GM12873 (cell line): ENCODE measurements at regions not wholly inside any gene's neighbourhood (a gene's known extent, or its start where the extent isn't known, plus 50 kb on each side); places are given as distances from the start of the nearest gene placed in this dataset.

Experiments
- TF ChIP-seq, protein P1 (sequence below): IDR thresholded peaks from 2 replicates; pipeline ENCODE4 v1.5.1; 2012; ENCODE audit warnings: low read depth, mild to moderate bottlenecking, moderate library complexity, low read length, control low read depth; ENCODE audit not compliant: insufficient read depth; ENCODE audit errors: missing control alignments

DNA sequence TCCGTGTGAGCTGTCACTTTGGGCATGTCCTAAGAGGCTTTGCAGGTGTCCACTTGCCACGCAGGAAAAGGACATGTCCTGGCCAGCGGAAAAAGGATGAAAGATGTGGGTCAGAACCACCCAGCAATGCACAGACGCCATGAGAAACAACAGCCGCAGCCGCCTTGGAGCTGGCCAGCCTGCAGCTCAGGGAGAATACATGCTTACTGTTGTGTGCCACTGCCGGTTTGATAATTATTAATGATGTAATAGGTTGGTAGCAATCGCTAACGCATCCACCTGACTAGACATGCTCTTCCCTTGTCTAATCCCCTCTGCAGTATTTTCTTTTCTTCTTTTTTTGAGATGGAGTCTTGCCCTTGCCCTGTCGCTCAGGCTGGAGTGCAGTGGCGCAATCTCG, 221.7 kb downstream of the HAUS1 start:
- TF ChIP-seq, protein P1, sequence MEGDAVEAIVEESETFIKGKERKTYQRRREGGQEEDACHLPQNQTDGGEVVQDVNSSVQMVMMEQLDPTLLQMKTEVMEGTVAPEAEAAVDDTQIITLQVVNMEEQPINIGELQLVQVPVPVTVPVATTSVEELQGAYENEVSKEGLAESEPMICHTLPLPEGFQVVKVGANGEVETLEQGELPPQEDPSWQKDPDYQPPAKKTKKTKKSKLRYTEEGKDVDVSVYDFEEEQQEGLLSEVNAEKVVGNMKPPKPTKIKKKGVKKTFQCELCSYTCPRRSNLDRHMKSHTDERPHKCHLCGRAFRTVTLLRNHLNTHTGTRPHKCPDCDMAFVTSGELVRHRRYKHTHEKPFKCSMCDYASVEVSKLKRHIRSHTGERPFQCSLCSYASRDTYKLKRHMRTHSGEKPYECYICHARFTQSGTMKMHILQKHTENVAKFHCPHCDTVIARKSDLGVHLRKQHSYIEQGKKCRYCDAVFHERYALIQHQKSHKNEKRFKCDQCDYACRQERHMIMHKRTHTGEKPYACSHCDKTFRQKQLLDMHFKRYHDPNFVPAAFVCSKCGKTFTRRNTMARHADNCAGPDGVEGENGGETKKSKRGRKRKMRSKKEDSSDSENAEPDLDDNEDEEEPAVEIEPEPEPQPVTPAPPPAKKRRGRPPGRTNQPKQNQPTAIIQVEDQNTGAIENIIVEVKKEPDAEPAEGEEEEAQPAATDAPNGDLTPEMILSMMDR, result no peak

DNA sequence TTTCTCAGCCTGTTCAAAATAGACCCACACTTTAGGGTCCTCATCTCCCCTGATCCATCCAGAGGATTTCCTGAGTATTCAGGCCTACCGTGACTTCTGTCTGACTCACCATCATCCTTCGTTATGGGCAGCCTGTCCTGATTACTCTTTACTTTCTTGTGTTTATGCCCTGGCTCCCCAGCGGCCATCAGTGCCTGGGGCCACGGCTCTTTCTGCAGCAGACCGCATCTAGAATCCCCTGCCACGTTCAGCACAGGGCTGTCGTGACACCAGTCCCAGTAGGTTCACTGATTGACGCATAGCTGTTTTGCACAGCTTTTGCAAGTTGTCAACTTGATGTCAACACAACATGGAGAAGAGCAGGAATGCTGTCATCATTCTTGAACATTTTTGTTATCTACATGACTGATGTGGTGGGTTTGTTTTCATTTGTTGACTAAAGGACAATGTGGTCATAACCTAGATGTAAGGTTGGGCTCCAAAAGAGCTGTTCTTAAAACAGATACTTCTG, 225.6 kb downstream of the HAUS1 start:
- TF ChIP-seq, protein P1, result no peak

DNA sequence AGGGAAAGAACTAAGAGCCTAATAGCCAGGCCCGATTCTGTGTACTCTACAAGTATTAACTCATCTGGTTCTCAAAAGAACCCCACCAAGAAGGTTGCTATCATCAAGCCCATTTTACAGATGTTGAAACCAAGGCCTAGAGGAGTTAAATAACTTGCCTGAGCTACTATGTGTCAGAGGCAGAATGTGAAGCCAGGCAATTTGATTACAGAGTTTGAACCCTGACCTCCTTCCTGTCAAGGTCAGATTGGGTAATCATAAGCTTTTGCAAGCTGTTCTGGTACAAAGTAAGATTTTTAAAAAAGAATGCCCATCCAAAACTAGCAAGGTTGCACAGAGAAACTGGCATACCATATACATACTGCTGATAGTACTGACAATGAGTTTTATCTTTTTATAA, 227.1 kb downstream of the HAUS1 start:
- TF ChIP-seq, protein P1, result no peak

DNA sequence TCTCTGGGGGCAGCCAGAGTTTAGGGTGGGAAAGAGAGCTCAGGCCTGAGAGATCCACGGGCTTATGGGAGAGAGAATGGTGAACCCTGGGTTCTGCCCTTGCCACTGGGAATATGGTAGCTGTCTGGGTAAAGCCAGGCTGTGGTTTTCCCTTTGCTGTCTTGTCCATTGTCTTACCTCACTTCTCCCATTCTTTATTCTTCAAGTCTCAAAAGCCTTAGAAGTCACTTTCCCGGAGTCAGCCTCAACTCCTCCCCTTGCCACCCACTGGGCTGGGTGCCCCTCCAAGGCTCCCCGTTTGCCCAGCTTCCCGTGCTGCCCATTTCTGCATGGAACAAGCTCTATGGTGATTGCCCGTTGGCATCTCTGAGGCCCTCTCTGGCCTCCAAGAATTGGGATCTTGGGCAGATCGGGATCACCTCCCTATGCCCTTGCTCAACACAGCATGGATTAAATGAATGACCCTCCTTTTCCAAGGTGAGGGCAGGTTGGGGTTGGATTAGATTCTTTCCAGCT, 228.2 kb downstream of the HAUS1 start:
- TF ChIP-seq, protein P1, result no peak

DNA sequence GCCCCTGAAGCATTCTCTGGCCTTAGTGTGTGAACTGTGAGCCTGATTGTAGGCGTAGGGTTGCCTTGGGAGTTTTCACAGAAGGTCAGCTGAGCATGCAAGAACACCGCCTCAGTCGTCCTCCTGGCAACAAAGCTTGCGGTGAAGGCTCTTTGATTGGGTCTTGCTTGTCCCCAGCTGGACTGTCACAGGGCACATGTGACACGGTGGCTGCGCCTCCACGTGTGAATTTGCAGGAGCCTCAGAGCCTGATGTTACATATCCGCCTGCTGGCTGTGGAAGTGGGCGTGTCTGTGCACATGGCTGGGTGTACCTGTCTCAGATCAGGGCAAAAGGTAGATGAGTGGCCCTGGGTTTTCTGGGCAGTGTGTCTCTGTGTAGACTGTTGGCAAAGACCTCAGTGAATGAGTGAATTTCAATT, 228.7 kb downstream of the HAUS1 start:
- TF ChIP-seq, protein P1, result no peak

DNA sequence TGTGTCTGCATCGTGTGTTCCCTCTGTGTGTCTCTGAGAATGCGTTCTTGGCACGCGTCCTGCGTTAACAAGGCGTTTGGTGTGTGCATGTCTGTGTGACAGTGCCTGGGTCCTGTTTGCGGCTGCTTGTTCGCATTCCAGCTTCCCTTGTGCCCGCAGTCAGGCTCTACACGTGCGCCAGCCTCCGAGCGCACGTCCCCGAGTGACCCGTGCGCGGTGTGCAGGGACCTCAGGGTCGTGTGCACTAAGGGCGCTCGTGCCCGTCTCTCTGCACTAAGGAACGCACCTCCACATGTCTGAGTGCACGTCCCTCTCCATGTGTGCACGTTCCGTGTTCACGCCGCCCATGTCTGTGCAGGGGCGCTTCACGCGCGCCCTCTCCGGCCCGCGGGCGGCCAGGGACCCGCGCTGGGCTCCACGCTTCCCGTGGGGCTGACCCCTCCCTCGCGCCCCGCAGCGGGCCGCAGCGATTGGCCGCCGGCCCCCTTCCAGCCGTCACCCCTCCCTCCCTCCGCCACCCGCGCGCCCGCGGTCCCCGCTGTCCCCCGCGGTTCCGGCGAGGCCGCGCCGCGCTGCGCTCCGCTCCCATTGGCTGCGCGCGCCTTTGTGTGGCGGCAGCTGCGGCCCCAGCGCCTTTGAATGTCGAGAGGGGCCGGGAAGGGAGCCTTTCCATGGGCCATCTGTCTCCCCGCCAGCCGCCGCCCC, 229.4 kb downstream of the HAUS1 start:
- TF ChIP-seq, protein P1, result no peak

DNA sequence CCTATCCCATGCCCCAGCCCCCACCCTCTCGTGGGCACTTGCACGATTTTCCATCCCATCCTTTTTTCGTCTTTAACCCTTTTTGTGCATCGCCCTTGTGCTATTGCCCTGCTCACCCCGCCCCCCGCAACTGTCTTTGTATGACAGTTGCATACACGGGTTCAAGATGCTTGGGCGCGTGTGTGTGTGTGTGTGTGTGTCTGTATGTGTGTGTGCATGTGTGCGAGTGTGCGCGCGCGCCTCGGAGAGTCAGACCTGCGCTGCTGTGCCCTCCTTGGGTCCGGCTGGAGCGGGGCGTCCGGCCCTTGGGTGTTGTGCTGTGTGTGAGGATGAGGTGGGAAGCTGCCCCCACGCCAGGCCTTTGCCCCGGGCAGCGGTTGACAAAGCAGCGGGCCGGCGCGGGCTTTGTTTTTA, 230.7 kb downstream of the HAUS1 start:
- TF ChIP-seq, protein P1, result no peak
